Stimulated activated CD4-positive, alpha-beta T cell treated with anti-CD3 and anti-CD28 coated beads, Interleukin-12 subunit alpha, Interleukin-12 subunit beta, amount 100 ng/mL, for 24 hours (primary cell): ENCODE measurements at regions not wholly inside any gene's neighbourhood (a gene's known extent, or its start where the extent isn't known, plus 50 kb on each side); places are given as distances from the start of the nearest gene placed in this dataset.

Experiments
- DNase-seq, 2 experiments: peaks; one replicate each; pipeline ENCODE4 v3.0.0-alpha.2; 2020; ENCODE audit warnings: low read depth in 2 of 2

DNA sequence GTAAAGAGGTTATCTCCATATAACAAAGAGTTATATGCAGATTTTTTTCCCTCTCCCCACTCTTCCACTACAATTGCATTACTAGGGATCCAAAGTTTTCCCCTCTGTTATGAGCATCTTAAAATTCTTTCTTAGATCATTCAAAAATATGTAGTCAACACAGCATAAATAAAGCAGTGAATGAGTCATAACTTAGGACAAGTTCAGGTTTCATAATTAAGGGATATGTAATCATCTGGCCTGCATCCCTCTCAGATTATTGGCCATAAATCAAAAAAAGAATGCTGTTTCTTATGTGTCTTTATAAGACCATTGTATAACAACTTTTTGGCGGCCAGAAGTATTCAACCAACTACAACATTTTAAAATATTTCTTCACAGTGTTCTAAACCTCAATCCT, 1526.1 kb downstream of the KCNT2 start:
- DNase-seq = no peak

DNA sequence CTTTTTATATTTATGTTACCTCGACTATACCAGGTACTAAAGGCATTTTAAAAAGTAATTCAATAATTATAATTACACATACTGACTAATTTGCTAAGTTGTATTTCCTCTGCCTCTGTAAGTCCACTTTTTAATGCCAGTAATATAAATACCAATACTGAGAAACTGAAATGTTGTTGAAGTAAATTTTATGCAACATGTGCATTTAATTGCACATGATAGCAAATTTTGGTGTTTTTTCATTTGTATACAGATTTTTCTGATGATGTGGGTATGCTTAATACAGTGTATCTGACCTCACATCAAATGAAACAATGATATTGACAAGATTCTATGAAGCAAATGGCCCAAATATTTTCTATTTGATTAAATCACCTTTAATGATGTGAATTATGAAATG, 1531.6 kb downstream of the KCNT2 start:
- no peak for DNase-seq

DNA sequence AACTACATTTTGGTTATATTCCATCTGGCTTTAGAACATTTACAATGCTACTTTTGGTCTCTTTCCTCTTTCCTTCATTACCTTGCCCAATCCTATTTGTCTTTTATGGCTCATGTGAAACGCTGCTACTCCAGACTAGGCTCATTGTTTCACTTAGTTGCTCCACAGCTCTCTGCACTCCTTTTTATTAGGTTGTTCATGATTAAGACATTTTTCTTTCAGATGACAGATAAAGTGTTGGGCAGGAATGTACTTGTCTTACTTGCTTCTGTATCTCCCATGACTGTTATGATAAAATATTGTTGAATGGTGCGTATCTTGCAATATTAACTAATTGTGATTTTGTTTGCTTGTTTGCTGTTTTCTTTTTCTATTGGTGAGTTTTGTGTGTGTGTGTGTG, 1532.3 kb downstream of the KCNT2 start:
- no peak for DNase-seq

DNA sequence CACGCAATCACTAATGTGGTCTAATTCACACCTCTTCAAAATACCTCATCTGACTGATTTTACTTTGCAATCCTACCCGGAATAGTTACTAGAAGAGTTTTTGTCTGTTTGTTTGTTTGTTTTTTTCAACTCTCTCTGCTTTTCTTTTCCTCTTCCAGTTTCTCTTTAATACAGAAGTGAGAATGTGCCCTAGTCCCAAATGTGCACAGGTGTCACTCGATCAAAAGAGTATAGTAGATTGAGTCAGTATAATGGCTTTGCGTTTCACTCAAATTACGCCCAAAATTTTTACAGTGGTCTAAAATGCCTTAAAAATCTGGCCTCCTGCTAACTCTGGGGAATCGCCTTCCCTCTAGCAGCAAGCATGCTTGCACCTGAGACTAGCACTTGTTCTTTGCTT, 1536.8 kb downstream of the KCNT2 start:
- no peak for DNase-seq

DNA sequence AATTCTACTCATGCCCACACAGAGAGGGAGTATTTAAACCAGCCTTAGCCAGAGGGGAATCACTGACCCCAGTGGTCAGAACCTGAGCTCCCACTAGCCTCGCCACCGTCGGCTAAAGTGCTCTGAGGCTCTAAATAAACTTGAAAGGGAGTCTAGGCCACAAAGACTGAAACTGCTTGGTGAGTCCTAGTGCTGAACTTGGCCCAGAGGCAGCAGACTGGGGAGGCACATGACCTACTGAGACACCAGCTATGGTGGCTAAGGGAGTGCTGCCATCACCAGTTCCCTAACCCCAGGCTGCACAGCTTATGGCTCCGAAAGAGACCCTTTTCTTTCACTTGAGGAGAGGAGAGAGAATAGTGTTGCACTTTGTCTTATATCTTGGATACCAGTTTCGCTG, 1542.8 kb downstream of the KCNT2 start:
- DNase-seq = no peak

DNA sequence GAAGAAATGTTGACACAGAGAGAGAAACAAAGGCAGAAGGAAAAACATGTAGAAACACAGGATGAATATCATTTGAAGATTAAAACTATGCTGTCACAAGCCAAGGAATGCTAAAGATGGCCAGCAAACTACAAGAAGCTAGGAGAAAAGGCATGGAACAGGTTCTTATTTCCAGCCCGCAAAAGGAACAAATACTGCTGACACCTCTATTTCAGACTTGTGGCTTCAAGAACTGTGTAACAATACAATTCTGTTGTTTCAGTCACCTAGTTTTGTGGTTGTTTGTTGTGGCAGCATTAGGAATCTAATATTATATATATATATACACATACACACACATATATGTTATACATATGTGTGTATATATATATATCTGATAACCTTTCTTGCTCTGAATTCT, 1543.9 kb downstream of the KCNT2 start:
- no peak for DNase-seq

DNA sequence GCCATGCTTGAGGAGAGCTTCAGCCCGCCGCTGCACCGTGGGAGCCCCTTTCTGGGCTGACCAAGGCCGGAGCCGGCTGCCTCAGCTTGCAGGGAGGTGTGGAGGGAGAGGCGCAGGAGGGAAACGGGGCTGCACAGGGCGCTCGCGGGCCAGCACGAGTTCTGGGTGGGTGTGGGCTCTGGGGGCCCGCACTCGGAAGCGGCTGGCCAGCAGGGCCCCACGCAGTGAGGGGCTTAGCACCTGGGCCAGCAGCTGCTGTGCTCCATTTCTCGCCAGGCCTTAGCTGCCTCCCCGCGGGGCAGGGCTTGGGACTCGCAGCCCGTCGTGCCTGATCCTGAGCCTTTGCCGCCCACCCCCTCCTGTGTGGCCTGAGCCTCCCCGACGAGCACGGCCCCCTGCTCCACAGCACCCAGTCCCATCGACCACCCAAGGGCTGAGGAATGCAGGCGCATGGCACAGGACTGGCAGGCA, 1554.0 kb downstream of the KCNT2 start:
- no peak for DNase-seq

DNA sequence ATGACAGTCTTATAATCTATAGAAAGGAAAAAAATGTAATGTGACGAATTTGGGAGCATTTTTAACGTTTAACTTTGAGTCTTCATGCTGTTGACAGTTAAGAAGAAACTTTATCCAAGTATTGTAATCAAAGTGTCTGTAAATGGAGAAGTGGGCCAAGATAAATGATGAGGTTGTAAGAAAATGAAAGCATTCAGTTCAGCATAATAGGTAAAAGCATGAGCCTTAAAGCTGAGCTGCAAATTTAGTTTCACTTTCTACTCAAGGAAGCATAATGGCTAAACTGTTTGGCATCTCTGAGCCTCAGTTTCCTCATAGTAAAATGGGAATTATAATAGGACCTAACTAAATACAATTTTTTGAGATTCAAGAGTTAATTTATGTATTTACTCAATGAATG, 1554.8 kb downstream of the KCNT2 start:
- DNase-seq = no peak

DNA sequence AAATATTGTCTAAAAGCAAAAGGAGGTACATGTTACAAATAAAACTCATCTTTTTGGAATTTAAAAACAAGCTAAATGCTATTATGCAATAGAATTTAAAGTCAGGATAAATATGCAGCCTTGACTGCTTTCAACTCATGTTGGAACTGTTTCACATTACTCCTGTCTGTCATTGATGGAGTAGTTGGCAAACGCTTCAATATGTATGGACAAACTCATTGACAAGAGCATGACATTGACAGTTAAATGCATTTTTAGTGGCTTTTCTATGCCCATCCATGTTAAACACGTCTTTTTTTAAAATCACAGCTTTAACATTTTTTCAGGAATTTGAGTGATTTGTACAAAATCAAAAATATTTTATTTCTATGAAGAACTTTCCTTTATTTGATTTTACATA, 1560.5 kb downstream of the KCNT2 start:
- no peak for DNase-seq

DNA sequence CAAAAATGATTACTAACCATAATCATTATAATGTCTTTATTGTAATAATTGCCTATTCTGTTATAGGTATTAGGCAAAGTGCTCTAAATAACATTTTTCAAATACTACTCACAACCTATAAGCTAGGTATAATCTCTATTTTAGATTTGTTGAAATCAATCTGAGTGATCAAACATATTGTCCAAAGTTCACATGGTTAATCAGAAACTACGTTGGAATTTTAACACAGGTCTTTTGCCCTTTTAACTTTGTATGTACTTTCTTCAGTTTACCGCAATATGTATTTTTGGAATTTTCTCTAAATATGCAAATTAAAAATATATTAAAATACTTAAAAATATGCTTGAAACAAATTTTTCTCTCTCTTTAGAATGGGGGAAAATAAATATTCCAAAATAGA, 1563.2 kb downstream of the KCNT2 start:
- DNase-seq = no peak

DNA sequence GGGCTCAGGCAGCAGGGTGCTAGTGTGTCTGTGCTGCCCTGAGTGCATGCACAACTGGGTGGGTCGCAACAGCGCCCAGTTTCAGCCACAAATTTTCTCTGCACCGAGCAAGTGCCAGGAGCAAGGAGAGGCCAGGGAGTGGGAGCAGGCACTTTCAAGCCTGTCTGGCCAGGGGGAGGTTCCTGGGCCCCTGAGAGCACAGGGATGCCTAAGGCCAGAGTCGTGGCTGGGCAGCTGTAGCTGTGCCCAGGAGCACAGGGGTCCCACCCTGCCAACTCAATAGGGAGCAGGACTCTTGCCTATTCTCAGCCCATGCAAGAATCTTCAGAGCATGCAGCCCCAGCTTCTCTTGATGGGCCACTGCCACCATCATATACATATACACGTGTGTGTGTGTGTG, 1577.4 kb downstream of the KCNT2 start:
- no peak for DNase-seq

DNA sequence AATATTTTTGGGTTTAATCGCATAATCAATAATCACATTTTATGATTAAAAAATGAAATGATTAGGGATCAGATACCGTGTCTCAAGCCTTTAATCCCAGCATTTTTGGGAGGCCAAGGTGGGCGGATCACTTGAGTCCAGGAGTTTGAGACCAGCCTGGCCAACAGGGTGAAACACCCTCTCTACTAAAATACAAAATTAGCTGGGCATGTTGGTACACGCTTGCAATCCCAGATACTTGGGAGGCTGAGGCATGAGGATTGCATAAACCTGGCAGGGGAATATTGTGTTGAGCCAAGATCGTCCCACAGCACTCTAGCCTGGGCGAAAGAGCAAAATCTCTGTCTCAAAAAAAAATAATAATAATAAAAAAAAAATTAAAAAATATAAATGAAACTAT, 1581.4 kb downstream of the KCNT2 start:
- no peak for DNase-seq

DNA sequence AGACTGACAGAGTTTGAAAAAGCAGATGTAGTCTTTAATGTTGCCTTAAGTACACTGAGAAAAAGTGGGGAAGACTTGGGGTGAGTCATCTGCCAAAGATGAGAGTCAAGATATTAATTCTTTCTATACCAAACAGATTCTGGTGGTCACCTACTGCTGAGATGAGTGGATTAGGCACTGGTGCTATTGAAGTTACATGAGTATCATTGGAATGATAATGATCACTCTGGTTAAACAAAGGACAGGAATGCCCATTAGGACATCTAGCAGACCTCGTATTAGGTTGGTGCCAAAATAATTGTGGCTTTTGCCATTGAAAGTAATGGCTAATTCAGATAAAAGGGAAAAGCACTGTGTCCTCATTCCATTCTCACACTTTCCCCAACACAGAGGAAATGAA, 1588.9 kb downstream of the KCNT2 start:
- DNase-seq = no peak

DNA sequence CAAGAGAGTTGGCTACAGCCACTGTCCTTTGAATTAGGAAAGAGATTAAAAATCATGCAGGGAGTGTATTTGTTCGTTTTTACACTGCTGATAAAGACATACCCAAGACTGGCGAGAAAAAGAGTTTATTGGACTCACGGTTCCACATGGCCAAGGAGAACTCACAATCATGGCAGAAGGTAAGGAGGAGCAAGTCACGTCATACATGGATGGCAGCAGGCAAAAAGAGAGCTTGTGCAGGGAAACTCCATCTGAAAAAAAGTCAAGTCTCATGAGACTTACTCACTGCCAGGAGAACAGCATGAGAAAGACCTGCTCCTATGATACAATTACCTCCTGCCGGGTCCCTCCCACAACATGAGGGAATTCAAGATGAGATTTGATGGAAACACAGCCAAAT, 1595.2 kb downstream of the KCNT2 start:
- DNase-seq = no peak

DNA sequence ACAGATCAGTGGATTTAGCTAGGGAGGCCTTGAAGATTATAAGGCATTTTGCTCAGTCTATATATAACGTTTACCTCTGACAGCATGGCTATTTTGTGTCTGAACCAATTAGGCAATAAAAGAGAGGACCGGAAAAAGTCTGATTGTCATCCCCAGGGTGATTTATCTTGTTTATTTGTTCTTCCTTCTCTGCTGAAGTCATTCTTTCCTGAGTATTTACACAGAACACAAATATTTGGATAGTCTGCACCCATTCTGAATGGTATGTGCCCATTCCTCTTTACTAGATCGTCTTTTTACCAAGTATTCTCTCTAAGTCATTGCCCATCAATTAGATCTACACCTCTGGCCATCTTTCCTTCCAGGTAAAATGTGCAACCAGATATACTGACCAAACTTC, 1602.9 kb downstream of the KCNT2 start:
- no peak for DNase-seq

DNA sequence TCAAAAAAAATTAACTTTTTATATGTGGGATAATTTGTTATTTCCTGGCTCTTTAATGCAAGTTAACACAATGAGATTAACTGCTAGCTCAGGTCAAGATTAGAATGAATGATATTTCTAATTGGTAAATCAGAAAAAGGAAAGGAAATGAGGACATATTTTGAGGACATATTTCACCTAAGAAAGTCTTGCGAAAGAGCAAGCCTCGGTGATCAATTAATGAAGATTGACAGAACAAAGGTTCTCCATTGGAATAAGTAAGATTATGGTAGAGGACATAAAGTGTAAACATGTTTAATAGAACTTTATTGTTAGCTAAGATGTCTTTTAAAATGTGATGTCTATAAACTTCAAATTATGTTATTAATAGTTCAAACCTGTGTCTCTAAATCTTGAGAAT, 1617.8 kb downstream of the KCNT2 start:
- DNase-seq = no peak

DNA sequence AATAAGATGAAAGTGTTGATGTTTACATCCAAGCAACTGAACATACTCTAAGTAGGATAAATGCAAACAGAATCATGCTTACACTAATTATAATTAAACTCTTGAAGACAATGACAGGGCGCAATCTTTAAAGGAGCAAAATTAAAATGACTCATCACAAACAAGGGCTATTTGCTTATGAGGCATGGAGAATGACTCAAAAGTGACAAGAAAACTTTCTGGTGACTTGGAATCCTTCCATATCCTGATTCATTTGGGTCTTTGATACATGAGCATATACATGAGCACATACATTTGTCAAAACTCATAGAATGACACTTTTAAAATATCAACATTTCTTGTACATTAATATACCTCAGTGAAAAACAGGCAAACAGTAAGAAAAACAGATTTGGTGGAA, 1632.3 kb downstream of the KCNT2 start:
- no peak for DNase-seq

DNA sequence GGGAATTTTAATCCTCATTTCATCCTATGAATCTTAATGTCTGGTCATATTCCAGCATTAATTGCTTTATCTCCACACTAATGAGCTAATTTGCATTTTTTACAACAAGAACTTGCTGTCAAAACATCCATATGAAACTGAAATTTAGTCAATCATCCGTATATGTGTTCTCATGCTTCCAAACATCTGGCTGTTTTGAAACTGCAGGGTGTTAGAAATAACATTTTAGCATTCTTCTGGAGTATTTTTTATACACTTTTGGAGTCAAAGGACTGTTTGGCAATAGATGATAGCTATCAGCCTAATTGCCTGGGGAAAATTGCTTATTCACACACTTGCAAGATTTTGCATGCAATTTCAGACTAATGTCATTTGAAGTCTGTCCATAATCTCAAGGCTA, 1639.3 kb downstream of the KCNT2 start:
- DNase-seq = no peak

DNA sequence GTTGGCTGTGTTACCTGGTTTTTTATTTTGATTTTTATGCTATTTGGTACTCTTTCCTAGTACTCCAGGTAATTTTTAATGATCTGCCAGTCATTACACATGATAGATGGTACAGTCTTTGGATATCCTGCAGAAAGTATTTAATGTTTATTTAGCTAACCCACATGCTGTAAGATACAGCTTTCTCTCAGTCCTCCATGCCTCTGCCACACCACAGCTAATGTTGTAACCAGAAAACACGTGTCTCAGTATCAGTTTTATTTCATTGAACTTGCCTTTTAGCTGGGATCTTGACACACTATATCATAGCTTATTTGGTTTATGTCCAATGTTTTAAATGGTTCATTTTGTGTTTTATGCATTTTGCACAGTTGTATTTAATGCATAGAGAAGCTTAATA, 1648.4 kb downstream of the KCNT2 start:
- no peak for DNase-seq

DNA sequence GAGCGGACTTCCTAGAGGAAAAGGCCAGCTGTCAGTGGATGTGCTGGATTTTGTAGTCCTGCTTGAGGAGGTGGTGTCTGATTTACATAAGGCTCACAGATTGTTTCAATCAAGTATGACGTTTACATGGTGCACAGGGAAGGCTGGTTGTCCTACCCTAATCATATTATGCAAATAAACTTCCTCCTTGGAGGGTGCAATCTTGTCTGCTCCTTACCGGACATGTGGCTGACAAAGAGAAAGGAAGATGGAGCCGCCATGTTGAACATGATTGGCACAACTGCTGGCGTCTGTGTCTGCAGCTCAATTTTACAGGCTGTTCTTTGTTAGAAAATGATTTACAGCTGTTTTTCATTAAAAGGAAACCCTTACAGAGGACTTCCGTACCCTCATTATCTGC, 1656.1 kb downstream of the KCNT2 start:
- no peak for DNase-seq

DNA sequence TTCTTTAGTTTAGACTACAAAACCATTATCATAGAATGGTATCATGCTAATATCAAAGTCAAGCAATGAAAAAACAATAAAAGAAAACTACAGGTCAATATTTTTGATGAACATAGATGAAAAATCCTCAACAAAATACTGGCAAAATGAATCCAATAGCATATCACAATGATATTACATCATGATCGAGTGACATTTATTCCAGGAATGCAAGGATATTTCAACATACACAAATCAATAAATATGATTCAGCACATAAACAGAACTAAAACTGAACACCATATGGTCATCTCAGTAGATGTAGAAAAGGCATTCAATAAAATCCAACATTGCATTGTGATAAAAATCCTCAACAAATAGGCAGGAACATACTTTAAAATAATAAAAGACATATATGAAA, 1657.7 kb downstream of the KCNT2 start:
- no peak for DNase-seq

DNA sequence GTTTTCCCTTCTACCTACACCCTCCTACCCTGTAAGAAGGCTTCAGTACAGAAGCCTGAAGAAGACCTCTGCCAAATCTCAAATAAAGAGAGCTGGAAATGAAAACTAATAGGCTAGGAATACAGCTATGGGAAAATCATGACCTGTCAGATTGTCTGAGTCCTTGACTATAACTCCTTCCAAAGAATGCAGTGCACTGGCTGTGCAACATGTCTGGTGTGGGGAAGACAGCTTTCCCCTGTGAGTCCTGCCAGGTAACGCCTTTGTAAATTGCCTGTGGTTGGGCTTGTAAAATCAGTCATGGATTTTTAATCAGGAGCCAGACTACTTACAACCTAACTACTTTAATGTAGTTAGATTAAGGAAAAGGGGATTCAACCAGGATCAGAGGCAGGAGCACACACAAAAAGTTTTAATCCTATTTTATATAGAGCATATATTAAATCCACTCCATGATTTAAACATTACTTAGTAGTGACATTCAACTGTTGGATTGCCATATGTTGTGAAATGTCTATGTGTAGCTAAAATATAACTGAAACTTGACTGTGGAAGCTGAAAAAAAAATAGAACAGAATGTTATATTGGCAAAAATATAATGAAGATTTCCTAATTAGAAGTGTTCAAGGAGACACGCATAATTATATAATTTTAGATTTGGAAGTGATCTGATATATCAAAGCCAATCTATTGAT, 1667.8 kb downstream of the KCNT2 start:
- DNase-seq = no peak

DNA sequence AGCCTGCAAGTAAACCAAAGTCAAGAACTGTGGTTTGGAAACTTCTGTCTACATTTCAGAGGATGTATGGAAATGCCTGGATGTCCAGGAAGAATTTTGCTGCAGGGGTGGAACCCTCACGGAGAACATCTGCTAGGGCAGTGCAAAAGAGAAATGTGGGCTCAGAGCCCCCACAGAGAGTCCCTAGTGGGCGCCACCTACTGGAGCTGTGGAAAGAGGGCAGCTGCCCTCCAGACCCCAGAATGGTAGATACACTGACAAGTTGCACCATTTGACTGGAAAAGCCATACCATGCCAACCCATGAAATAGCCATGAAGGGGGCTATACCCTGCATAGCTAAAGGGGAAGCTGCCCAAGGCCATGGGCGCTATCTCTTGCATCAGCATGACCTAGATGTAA, 1672.4 kb downstream of the KCNT2 start:
- no peak for DNase-seq

DNA sequence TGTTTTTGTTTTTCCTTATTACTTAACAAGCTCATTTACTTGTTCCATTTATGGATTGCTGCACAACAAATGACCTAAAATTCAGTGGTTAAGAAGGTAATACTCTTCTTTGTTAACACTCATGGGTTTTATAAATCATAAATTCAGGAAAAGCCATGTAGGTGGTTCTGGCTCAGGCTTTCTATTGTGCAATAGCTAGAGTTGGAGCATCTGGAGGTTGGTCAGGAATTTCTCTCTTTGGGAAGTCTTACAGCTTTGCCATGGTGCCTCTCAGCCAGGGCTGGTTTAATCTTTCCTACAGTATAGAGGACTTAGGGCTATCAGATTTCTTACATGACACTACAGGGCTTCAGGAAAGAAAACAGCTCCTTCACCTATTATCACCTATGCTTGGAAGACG, 1677.1 kb downstream of the KCNT2 start:
- DNase-seq = no peak
